GM12878 (cell line): ENCODE measurements at regions not wholly inside any gene's neighbourhood (a gene's known extent, or its start where the extent isn't known, plus 50 kb on each side); places are given as distances from the start of the nearest gene placed in this dataset.

ENCODE experiments used
- ATAC-seq: fragments of 200-7000 bp; cut with Tn5 transposase; 3 replicates; pipeline ENCODE4 v1.9.1; 2020; ENCODE audit warnings: mild to moderate bottlenecking, moderate library complexity
- BruUV-seq: library from RNA; stranded (reverse); fragments of 400-500 nt; replicated peaks from 2 replicates; lab custom pipeline; 2021; lab: Mats Ljungman, UMichigan
- CTCF ChIA-PET: fragments of 300-600 bp; sonication (Branson Sonifier 250); formaldehyde crosslinking; extraction: SDS; loops from one replicate; lab custom pipeline; 2021; ENCODE audit warnings: inconsistent platforms; lab: Yijun Ruan, JAX
- POLR2A ChIA-PET: fragments of 350-600 bp; formaldehyde crosslinking; extraction: SDS; loops from one replicate; lab custom pipeline; 2021; ENCODE audit warnings: inconsistent platforms; lab: Charles Lee
- RAD21 ChIA-PET: fragments of 300-600 bp; sonication (Branson Sonifier 250); formaldehyde crosslinking; loops from one replicate; lab custom pipeline; 2023; ENCODE audit warnings: antibody characterized with exemption; ENCODE audit not compliant: unreplicated experiment; lab: Charles Lee
- SMC1A ChIA-PET: fragments of 300-600 bp; sonication (Branson Sonifier 250); formaldehyde crosslinking; loops from one replicate; lab custom pipeline; 2023; ENCODE audit not compliant: unreplicated experiment, uncharacterized antibody; lab: Charles Lee
- DNase-seq: peaks from one replicate; pipeline ENCODE4 v3.0.0-alpha.2; 2011; ENCODE audit warnings: low read depth, low spot score
- FAIRE-seq: peaks from 3 replicates; lab custom pipeline; 2011; peaks lifted over from hg19 to GRCh38; lab: Jason Lieb, UNC
- H2AFZ ChIP-seq: 2 replicates; pipeline ENCODE4 v1.6.0; 2011; ENCODE audit warnings: low read depth, low read length, control low read depth; ENCODE audit not compliant: control insufficient read depth
- H3K27ac ChIP-seq: 2 replicates; pipeline ENCODE4 v1.5.1; 2011; ENCODE audit warnings: control low read depth; ENCODE audit not compliant: control insufficient read depth, insufficient read depth
- H3K27me3 ChIP-seq, 2 experiments: replicated peaks in 1 of 2; 2 replicates each; pipeline versions ENCODE4 v1.6.0 to v1.6.1; 2011; ENCODE audit warnings: low read length in 1 of 2; ENCODE audit not compliant: control insufficient read depth in 2 of 2, insufficient read depth in 2 of 2
- H3K36me3 ChIP-seq, 2 experiments: 2 replicates each; pipeline ENCODE4 v1.5.1; 2011; ENCODE audit warnings: low read length in 1 of 2; ENCODE audit not compliant: control insufficient read depth in 2 of 2, insufficient read depth in 2 of 2
- H3K4me1 ChIP-seq: 2 replicates; pipeline ENCODE4 v1.6.1; 2011; ENCODE audit warnings: mild to moderate bottlenecking, low read length, moderate library complexity, mixed read lengths; ENCODE audit not compliant: control insufficient read depth, insufficient read depth
- H3K4me2 ChIP-seq: 2 replicates; pipeline ENCODE4 v1.6.0; 2011; ENCODE audit warnings: control low read depth; ENCODE audit not compliant: control insufficient read depth, insufficient read depth
- H3K4me3 ChIP-seq: fragments of 200-600 bp; sonication (generic); 2 replicates; pipeline ENCODE4 v1.5.1; 2016
- H3K79me2 ChIP-seq: 2 replicates; pipeline ENCODE4 v1.6.0; 2011; ENCODE audit warnings: low read length; ENCODE audit not compliant: control insufficient read depth, insufficient read depth
- H3K9ac ChIP-seq: 2 replicates; pipeline ENCODE4 v1.8.0; 2011; ENCODE audit warnings: low read length, control low read depth, mixed read lengths; ENCODE audit not compliant: control insufficient read depth, insufficient read depth
- H3K9me3 ChIP-seq: replicated peaks from 3 replicates; pipeline ENCODE4 v1.5.1; 2011; ENCODE audit warnings: mild to moderate bottlenecking, low read length; ENCODE audit not compliant: control insufficient read depth, insufficient read depth
- H4K20me1 ChIP-seq: 2 replicates; pipeline ENCODE4 v1.6.0; 2011; ENCODE audit not compliant: control insufficient read depth, insufficient read depth
- BRCA1 ChIP-seq: IDR thresholded peaks from 2 replicates; pipeline ENCODE4 v1.6.1; 2011; ENCODE audit warnings: low read depth, low read length, improper control_type of control experiment
- CHD4 ChIP-seq: fragments of 200-600 bp; sonication (generic); IDR thresholded peaks from 2 replicates; pipeline ENCODE4 v1.6.1; 2016; ENCODE audit warnings: mild to moderate bottlenecking
- EED ChIP-seq: sonication (generic); IDR thresholded peaks from 2 replicates; pipeline ENCODE4 v1.6.1; 2016; ENCODE audit warnings: antibody characterized with exemption, low read depth
- NFIC ChIP-seq: IDR thresholded peaks from 2 replicates; pipeline ENCODE4 v1.6.1; 2012; ENCODE audit warnings: low read depth, mild to moderate bottlenecking, inconsistent platforms, low read length, moderate library complexity
- RCOR1 ChIP-seq: conservative IDR thresholded peaks from 2 replicates; pipeline ENCODE4 v1.6.1; 2012; ENCODE audit warnings: low read depth, low read length, improper control_type of control experiment
- SMAD1 ChIP-seq: fragments of 450-650 bp; IDR thresholded peaks from 2 replicates; pipeline ENCODE4 v1.6.1; 2018; ENCODE audit warnings: mild to moderate bottlenecking, low read depth; ENCODE audit not compliant: partially characterized antibody
- SMAD5 ChIP-seq: IDR thresholded peaks from 2 replicates; pipeline ENCODE4 v1.6.1; 2016; ENCODE audit warnings: antibody characterized with exemption, low read depth
- STAT3 ChIP-seq: IDR thresholded peaks from 2 replicates; pipeline ENCODE4 v1.6.1; 2011; ENCODE audit warnings: low read depth, low read length, improper control_type of control experiment
- WGBS: methylation state at CpG from one replicate; pipeline ENCODE4 v1.1.6; 2016; ENCODE audit warnings: low lambda C conversion rate; ENCODE audit not compliant: insufficient replicate concordance, insufficient coverage; ENCODE audit errors: missing lambda C conversion rate; 5-methylcytosine and 5-hydroxymethylcytosine counted together
- in situ Hi-C: fragments of 300-500 bp; cut with MboI; formaldehyde crosslinking; loops from 9 replicates; pipeline ENCODE4 v1.14.3; 2018; ENCODE audit warnings: mixed read lengths
- intact Hi-C: fragments of 100-400 bp; cut with micrococcal nuclease; formaldehyde crosslinking; loops from one replicate; pipeline ENCODE4 v1.14.2; 2022; ENCODE audit not compliant: unreplicated experiment
- TF ChIP-seq, protein P1 (sequence below): fragments of 450-650 bp; IDR thresholded peaks from 2 replicates; pipeline ENCODE4 v1.6.1; 2017; ENCODE audit warnings: mild to moderate bottlenecking, low read depth, inconsistent platforms; ENCODE audit not compliant: poor library complexity, severe bottlenecking
- TF ChIP-seq, protein P2 (sequence below): fragments of 450-650 bp; IDR thresholded peaks from 2 replicates; pipeline ENCODE4 v1.6.1; 2018; ENCODE audit warnings: borderline replicate concordance, mild to moderate bottlenecking; ENCODE audit not compliant: partially characterized antibody
- TF ChIP-seq, protein P3 (sequence below): IDR thresholded peaks from 2 replicates; pipeline ENCODE4 v1.6.1; 2012; ENCODE audit warnings: mild to moderate bottlenecking, low read depth, low read length
- TF ChIP-seq, protein P4 (sequence below): fragments of 450-650 bp; IDR thresholded peaks from 2 replicates; pipeline ENCODE4 v1.6.1; 2016; ENCODE audit warnings: mild to moderate bottlenecking
- TF ChIP-seq, protein P5 (sequence below): fragments of 450-650 bp; conservative IDR thresholded peaks from 2 replicates; pipeline ENCODE4 v1.6.1; 2017; ENCODE audit warnings: mild to moderate bottlenecking, moderate library complexity

DNA sequence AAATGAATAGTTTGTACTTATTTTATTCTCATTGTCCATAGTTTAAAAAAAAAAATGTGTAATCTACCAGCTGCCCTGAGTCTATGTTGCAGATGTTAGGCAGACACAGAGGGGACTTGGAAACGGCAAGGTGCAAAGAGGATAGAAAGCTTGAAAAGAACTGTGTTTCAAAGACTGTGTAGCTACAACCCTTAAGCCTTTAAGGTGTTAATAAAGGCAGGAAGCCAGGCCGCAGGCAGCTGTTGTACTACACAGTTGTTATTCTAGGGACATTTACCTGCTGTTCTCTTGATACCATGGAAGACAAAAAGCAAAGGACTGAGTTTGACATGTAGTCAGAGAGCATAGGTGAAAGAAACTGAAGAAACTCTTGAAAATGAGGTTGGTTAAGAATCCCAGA, 440.0 kb downstream of the TUSC7 start:
- no peak overlapping the region for H2AFZ ChIP-seq
- CTCF ChIA-PET, result interaction anchor here (0.5 kb wide), 1 partner anchor 660 kb away, joined by 3 read pairs; no protein-coding TSS in a partner anchor
- no peak for FAIRE-seq
- TF ChIP-seq, protein P1, sequence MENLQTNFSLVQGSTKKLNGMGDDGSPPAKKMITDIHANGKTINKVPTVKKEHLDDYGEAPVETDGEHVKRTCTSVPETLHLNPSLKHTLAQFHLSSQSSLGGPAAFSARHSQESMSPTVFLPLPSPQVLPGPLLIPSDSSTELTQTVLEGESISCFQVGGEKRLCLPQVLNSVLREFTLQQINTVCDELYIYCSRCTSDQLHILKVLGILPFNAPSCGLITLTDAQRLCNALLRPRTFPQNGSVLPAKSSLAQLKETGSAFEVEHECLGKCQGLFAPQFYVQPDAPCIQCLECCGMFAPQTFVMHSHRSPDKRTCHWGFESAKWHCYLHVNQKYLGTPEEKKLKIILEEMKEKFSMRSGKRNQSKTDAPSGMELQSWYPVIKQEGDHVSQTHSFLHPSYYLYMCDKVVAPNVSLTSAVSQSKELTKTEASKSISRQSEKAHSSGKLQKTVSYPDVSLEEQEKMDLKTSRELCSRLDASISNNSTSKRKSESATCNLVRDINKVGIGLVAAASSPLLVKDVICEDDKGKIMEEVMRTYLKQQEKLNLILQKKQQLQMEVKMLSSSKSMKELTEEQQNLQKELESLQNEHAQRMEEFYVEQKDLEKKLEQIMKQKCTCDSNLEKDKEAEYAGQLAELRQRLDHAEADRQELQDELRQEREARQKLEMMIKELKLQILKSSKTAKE, result no peak
- TF ChIP-seq, protein P2, sequence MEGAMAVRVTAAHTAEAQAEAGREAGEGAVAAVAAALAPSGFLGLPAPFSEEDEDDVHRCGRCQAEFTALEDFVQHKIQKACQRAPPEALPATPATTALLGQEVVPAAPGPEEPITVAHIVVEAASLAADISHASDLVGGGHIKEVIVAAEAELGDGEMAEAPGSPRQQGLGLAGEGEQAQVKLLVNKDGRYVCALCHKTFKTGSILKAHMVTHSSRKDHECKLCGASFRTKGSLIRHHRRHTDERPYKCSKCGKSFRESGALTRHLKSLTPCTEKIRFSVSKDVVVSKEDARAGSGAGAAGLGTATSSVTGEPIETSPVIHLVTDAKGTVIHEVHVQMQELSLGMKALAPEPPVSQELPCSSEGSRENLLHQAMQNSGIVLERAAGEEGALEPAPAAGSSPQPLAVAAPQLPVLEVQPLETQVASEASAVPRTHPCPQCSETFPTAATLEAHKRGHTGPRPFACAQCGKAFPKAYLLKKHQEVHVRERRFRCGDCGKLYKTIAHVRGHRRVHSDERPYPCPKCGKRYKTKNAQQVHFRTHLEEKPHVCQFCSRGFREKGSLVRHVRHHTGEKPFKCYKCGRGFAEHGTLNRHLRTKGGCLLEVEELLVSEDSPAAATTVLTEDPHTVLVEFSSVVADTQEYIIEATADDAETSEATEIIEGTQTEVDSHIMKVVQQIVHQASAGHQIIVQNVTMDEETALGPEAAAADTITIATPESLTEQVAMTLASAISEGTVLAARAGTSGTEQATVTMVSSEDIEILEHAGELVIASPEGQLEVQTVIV, result no peak
- TF ChIP-seq CHD4, result no peak
- no peak for TF ChIP-seq NFIC
- no peak for TF ChIP-seq SMAD1
- TF ChIP-seq RCOR1, result no peak
- no peak for TF ChIP-seq SMAD5
- TF ChIP-seq EED, result no peak
- no peak for TF ChIP-seq BRCA1
- TF ChIP-seq, protein P3, sequence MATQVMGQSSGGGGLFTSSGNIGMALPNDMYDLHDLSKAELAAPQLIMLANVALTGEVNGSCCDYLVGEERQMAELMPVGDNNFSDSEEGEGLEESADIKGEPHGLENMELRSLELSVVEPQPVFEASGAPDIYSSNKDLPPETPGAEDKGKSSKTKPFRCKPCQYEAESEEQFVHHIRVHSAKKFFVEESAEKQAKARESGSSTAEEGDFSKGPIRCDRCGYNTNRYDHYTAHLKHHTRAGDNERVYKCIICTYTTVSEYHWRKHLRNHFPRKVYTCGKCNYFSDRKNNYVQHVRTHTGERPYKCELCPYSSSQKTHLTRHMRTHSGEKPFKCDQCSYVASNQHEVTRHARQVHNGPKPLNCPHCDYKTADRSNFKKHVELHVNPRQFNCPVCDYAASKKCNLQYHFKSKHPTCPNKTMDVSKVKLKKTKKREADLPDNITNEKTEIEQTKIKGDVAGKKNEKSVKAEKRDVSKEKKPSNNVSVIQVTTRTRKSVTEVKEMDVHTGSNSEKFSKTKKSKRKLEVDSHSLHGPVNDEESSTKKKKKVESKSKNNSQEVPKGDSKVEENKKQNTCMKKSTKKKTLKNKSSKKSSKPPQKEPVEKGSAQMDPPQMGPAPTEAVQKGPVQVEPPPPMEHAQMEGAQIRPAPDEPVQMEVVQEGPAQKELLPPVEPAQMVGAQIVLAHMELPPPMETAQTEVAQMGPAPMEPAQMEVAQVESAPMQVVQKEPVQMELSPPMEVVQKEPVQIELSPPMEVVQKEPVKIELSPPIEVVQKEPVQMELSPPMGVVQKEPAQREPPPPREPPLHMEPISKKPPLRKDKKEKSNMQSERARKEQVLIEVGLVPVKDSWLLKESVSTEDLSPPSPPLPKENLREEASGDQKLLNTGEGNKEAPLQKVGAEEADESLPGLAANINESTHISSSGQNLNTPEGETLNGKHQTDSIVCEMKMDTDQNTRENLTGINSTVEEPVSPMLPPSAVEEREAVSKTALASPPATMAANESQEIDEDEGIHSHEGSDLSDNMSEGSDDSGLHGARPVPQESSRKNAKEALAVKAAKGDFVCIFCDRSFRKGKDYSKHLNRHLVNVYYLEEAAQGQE, result no peak
- no peak for TF ChIP-seq STAT3
- TF ChIP-seq, protein P4, sequence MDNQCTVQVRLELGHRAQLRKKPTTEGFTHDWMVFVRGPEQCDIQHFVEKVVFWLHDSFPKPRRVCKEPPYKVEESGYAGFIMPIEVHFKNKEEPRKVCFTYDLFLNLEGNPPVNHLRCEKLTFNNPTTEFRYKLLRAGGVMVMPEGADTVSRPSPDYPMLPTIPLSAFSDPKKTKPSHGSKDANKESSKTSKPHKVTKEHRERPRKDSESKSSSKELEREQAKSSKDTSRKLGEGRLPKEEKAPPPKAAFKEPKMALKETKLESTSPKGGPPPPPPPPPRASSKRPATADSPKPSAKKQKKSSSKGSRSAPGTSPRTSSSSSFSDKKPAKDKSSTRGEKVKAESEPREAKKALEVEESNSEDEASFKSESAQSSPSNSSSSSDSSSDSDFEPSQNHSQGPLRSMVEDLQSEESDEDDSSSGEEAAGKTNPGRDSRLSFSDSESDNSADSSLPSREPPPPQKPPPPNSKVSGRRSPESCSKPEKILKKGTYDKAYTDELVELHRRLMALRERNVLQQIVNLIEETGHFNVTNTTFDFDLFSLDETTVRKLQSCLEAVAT, result no peak
- TF ChIP-seq, protein P5, sequence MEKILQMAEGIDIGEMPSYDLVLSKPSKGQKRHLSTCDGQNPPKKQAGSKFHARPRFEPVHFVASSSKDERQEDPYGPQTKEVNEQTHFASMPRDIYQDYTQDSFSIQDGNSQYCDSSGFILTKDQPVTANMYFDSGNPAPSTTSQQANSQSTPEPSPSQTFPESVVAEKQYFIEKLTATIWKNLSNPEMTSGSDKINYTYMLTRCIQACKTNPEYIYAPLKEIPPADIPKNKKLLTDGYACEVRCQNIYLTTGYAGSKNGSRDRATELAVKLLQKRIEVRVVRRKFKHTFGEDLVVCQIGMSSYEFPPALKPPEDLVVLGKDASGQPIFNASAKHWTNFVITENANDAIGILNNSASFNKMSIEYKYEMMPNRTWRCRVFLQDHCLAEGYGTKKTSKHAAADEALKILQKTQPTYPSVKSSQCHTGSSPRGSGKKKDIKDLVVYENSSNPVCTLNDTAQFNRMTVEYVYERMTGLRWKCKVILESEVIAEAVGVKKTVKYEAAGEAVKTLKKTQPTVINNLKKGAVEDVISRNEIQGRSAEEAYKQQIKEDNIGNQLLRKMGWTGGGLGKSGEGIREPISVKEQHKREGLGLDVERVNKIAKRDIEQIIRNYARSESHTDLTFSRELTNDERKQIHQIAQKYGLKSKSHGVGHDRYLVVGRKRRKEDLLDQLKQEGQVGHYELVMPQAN, result no peak

More for the DNA sequence above, 440.0 kb downstream of the TUSC7 start:
- POLR2A ChIA-PET, result no interaction called here
- no peak for DNase-seq
- BruUV-seq, result no TSS peak
- H3K27ac ChIP-seq, result no peak overlapping the region
- WGBS, result 22% methylated on average over 2 of the region's 2 CpGs
- intact Hi-C loops (no loop called here), in situ Hi-C loops (no loop called here)
- no peaks in the 10 kb centered on the region for H3K27me3 ChIP-seq
- H4K20me1 ChIP-seq, result no peaks in the 10 kb centered on the region
- no peaks in the 10 kb centered on the region for H3K9me3 ChIP-seq
- H3K9ac ChIP-seq, result no peak overlapping the region
- no peak overlapping the region for H3K4me2 ChIP-seq
- no peaks in the 10 kb centered on the region for H3K4me1 ChIP-seq
- SMC1A ChIA-PET, result interaction anchor here (1.2 kb wide), 1 partner anchor 14 kb away, joined by 3 read pairs; no protein-coding TSS in a partner anchor
- H3K4me3 ChIP-seq, result no peak overlapping the region
- RAD21 ChIA-PET, result no interaction called here
- H3K36me3 ChIP-seq, result no peaks in the 10 kb centered on the region
- ATAC-seq, result no peak
- H3K79me2 ChIP-seq, result no peaks in the 10 kb centered on the region
